ENCODE measurements at regions not wholly inside any gene's neighbourhood (a gene's known extent, or its start where the extent isn't known, plus 50 kb on each side); places are given as distances from the start of the nearest gene placed in this dataset.
A peak's percentile ranks its signal among the peaks of the same experiment; 100 is the strongest.

DNA sequence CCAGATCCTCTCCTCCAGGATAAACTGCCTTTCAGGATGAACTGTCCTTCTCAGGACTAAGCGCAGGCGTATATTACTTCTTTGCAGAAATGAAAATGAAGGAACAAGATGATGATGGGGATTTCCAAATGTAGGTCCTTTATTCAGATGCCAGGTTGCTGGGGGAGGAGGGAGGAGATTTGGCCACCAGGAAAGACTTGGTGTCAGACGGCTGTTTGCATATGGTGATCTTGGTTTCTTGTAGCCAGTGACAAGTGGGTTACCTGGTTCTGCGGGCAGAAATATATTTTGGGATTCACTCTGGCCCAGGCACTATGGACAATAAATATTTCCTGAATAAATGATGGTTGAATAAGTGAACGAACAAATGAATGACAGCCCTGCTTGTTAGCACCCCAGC is 243.4 kb downstream of the MIAT start:
- H3K27me3 Mint-ChIP-seq (ENCODE audit: low read depth): peaks cover 56% of the 10 kb centered on the region
- DNase-seq (ENCODE audit: low spot score in 2 of 2, unreplicated experiment in 2 of 2): no peak
- no peak overlapping the region for H3K4me3 Mint-ChIP-seq
- H3K36me3 Mint-ChIP-seq: no peaks in the 10 kb centered on the region
- TF ChIP-seq, protein P1, sequence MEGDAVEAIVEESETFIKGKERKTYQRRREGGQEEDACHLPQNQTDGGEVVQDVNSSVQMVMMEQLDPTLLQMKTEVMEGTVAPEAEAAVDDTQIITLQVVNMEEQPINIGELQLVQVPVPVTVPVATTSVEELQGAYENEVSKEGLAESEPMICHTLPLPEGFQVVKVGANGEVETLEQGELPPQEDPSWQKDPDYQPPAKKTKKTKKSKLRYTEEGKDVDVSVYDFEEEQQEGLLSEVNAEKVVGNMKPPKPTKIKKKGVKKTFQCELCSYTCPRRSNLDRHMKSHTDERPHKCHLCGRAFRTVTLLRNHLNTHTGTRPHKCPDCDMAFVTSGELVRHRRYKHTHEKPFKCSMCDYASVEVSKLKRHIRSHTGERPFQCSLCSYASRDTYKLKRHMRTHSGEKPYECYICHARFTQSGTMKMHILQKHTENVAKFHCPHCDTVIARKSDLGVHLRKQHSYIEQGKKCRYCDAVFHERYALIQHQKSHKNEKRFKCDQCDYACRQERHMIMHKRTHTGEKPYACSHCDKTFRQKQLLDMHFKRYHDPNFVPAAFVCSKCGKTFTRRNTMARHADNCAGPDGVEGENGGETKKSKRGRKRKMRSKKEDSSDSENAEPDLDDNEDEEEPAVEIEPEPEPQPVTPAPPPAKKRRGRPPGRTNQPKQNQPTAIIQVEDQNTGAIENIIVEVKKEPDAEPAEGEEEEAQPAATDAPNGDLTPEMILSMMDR (IDR thresholded peaks at IDR 0.05; ENCODE audit: unreplicated experiment): no peak
- H3K4me1 Mint-ChIP-seq: peaks cover 14% of the 10 kb centered on the region
- H3K27ac Mint-ChIP-seq: no peak overlapping the region
- H3K9me3 Mint-ChIP-seq: no peaks in the 10 kb centered on the region

DNA sequence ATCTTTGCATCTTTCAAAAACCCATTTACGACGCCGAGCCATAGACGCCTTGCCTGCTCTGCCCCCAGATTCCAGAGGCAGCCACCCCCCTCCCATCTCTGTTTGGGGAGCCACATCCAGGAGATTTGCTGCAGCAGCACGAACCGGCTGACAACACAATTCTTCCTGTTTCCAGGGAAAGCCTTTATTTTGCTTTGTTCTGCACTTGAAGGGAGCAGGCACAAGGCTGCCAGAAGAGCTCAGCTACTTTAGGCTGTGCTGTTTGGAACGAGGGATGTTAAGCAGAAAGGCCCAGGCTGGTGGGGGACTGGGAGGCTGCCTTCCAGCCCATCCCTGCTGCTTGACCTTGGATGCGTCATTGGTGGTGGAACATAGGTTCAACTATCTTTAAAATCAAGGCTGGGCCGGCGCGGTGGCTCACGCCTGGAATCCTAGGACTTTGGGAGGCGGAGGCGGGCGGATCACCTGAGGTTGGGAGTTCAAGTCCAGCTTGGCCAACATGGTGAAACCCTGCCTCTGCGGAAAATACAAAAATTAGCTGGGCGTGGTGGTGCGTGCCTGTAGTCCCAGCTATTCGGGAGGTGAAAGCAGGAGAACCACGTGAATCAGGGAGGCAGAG is 243.9 kb downstream of the MIAT start:
- H3K4me3 Mint-ChIP-seq: no peak overlapping the region
- TF ChIP-seq, protein P1 (IDR thresholded peaks at IDR 0.05; ENCODE audit: unreplicated experiment): no peak
- H3K36me3 Mint-ChIP-seq: no peaks in the 10 kb centered on the region
- DNase-seq (ENCODE audit: low spot score in 2 of 2, unreplicated experiment in 2 of 2): no peak
- H3K4me1 Mint-ChIP-seq: peaks cover 14% of the 10 kb centered on the region
- no peaks in the 10 kb centered on the region for H3K9me3 Mint-ChIP-seq
- H3K27ac Mint-ChIP-seq: no peak overlapping the region
- peaks cover 58% of the 10 kb centered on the region for H3K27me3 Mint-ChIP-seq (ENCODE audit: low read depth)

DNA sequence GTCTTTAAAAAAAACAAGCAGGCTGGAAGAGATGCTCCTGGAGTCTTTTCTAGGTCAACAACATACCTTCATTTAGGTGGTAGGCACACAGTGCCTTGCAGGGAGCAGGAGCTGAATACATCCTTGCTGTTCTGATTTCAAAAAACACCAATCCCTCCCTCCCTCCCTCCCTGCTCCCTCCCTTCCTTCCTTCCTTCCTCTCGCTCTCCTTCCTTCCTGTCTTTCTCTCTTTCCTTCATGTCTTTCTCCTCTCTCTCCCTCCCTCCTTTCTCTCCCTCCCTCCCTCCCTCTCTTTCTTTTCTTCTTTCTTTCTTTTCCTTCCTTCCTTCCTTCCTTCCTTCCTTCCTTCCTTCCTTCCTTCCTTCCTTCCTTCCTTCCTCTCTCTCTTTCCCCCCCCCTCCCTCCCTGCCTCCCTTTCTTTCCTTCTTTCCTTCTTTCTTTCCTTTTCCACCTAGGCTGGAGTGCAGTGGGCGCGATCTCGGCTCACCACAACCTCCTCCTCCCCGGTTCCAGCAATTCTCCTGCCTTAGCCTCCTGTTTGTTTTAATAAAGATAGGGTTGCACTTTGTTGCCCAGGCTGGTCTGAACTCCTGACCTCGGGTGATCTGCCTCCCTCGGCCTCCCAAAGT is 245.1 kb downstream of the MIAT start:
- H3K9me3 Mint-ChIP-seq: no peaks in the 10 kb centered on the region
- H3K36me3 Mint-ChIP-seq: no peaks in the 10 kb centered on the region
- peaks cover 67% of the 10 kb centered on the region for H3K27me3 Mint-ChIP-seq (ENCODE audit: low read depth)
- H3K27ac Mint-ChIP-seq: no peak overlapping the region
- H3K4me1 Mint-ChIP-seq: peaks cover 14% of the 10 kb centered on the region
- H3K4me3 Mint-ChIP-seq: peak overlapping the region; percentile 51
- TF ChIP-seq, protein P1 (IDR thresholded peaks at IDR 0.05; ENCODE audit: unreplicated experiment): no peak
- DNase-seq (ENCODE audit: low spot score in 2 of 2, unreplicated experiment in 2 of 2): no peak

DNA sequence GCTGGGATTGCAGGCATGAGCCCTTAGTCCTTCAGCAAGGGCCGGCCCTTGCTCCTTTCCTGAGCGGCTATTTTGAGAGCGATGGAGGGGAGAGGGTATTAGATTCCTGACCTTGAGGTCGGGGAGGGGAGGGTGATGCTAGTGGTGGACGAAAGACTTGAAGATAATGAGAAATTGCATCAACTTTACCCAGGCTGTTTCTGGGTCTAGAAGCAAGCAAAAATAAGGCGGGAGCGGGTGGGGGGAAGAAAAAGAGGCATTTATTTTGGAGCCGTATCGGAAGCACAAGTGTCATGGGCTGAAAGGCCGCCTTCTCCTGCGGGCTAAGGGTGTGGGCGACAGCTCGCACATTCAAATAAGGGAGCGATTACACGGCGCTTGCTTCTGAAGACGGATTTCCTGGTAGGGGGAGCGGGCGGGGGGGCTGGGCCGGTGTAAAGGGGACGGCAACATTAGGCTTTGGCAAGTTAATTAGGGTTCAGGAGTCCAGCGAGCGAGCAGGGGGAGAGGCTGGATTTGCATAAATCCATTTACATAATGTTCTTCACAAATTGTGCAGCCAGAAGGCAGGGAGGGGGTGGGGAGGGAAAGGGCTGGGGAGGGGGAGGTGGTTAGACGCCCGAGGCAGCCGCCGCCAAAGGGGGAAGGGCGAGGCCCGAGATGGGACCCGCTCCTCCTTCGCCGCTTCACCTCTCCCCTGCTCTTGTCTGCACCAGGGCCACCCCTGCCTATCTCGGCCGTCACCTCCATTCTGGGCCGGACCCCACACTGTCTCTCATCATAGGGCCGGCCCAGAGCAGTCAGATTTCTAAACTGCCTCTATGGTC is 245.9 kb downstream of the MIAT start:
- DNase-seq (ENCODE audit: low spot score in 2 of 2, unreplicated experiment in 2 of 2): no peak
- peaks cover 63% of the 10 kb centered on the region for H3K27me3 Mint-ChIP-seq (ENCODE audit: low read depth)

DNA sequence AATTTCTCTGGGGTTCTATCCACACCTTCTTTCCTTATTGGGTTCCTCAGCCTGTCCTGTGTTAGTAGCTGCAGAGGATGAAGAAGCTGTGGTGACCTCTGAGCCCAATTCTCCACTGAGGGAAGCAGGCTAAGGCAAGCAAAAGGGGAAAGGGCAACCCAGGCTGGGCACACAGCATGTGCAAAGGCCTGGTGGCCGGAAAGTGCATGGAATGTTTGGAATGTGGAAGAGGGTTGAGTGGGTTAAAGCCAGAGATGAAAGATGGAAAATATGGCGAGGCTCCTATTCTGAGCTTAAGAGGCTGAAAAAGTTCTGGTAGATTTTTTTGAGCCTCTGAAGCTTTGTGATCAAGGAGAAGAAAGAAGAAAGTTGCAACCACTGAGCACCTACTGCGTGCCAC is 247.1 kb downstream of the MIAT start:
- TF ChIP-seq, protein P1 (IDR thresholded peaks at IDR 0.05; ENCODE audit: unreplicated experiment): no peak
- peaks cover 67% of the 10 kb centered on the region for H3K27me3 Mint-ChIP-seq (ENCODE audit: low read depth)

More for the DNA sequence above, 245.9 kb downstream of the MIAT start:
- Mint-ChIP-seq H3K4me1 (peaks cover 14% of the 10 kb centered on the region), H3K36me3 (no peaks in the 10 kb centered on the region), H3K9me3 (no peaks in the 10 kb centered on the region), H3K27ac (no peak overlapping the region), H3K4me3 (peak overlapping the region; percentile 51)
- TF ChIP-seq, protein P1 (IDR thresholded peaks at IDR 0.05; ENCODE audit: unreplicated experiment): no peak

More for the DNA sequence above, 247.1 kb downstream of the MIAT start:
- H3K9me3 Mint-ChIP-seq: no peaks in the 10 kb centered on the region
- H3K4me3 Mint-ChIP-seq: no peak overlapping the region
- no peaks in the 10 kb centered on the region for H3K36me3 Mint-ChIP-seq
- peaks cover 14% of the 10 kb centered on the region for H3K4me1 Mint-ChIP-seq
- DNase-seq (ENCODE audit: low spot score in 2 of 2, unreplicated experiment in 2 of 2): no peak
- no peak overlapping the region for H3K27ac Mint-ChIP-seq
